Neural progenitor cell (in vitro differentiated cells): ENCODE measurements at regions not wholly inside any gene's neighbourhood (a gene's known extent, or its start where the extent isn't known, plus 50 kb on each side); places are given as distances from the start of the nearest gene placed in this dataset.

Source experiments
- EZH2phosphoT487 ChIP-seq: fragments of 200-600 bp; sonication (generic); IDR thresholded peaks from 2 replicates; pipeline ENCODE4 v1.6.1; 2017; ENCODE audit warnings: antibody characterized with exemption
- TF ChIP-seq, protein P1 (sequence below): fragments of 200-600 bp; sonication (generic); IDR thresholded peaks from 2 replicates; pipeline ENCODE4 v1.5.1; 2017; ENCODE audit warnings: antibody characterized with exemption, mild to moderate bottlenecking

DNA sequence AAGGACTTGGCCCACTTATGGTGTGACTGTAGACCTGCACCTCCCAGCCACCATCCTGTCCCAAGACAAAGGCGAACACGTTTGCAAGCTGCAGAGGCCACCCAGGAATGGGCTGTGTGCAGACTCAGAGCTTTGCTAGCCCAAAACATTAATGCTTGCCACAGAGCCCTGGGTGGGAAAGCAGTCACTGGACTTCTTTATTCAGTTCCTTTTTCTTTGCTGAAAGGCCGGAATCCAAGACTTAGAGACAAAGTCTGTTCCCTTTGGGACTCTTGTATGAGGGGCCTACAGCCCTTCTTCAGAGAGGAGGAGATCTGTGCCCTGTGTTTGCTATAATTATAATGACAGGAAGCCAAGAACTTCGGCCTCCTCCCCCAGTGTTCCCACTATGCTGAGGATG lies 167.8 kb downstream of the DLEU7 start:
- TF ChIP-seq, protein P1, sequence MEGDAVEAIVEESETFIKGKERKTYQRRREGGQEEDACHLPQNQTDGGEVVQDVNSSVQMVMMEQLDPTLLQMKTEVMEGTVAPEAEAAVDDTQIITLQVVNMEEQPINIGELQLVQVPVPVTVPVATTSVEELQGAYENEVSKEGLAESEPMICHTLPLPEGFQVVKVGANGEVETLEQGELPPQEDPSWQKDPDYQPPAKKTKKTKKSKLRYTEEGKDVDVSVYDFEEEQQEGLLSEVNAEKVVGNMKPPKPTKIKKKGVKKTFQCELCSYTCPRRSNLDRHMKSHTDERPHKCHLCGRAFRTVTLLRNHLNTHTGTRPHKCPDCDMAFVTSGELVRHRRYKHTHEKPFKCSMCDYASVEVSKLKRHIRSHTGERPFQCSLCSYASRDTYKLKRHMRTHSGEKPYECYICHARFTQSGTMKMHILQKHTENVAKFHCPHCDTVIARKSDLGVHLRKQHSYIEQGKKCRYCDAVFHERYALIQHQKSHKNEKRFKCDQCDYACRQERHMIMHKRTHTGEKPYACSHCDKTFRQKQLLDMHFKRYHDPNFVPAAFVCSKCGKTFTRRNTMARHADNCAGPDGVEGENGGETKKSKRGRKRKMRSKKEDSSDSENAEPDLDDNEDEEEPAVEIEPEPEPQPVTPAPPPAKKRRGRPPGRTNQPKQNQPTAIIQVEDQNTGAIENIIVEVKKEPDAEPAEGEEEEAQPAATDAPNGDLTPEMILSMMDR: no peak
- no peak for TF ChIP-seq EZH2phosphoT487
